Frontal cortex (tissue), 3 donors: ENCODE measurements at regions not wholly inside any gene's neighbourhood (a gene's known extent, or its start where the extent isn't known, plus 50 kb on each side); places are given as distances from the start of the nearest gene placed in this dataset.
"Not testable (repeated sequence)": the region's sequence is repeated elsewhere in the genome, so short reads cannot be mapped to it uniquely, and the experiment has no call there.

ENCODE experiments used
- DNase-seq, 2 donors: peaks; one replicate each; pipeline ENCODE4 v3.0.0; 2012; ENCODE audit warnings: low spot score in 2 of 2
- FAIRE-seq: peaks from 2 replicates; lab custom pipeline; 2012; peaks lifted over from hg19 to GRCh38; lab: Jason Lieb, UNC
- donor health status: control.
- donor health status: control.
- donor health status: control.

DNA sequence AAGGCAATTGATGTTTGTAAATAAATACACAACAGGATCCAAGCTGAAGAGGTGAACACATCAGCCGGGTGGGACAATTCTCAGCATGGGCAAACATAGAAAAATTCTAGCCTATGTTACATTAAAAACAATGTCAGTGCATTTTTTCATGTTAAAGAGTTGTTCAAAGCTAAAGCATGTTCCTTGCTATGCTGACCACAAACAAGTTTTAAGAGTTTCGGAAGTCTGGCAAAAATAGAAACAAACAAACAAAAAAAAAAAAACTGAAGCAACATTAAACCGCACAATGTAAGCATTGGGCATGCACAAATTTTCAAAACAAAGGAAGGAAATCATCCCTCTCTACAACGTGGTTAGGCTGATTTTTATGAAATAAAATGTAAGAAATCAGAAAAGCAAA lies 185.8 kb downstream of the FOXD4L6 start:
- DNase-seq, FAIRE-seq: not testable (repeated sequence)

DNA sequence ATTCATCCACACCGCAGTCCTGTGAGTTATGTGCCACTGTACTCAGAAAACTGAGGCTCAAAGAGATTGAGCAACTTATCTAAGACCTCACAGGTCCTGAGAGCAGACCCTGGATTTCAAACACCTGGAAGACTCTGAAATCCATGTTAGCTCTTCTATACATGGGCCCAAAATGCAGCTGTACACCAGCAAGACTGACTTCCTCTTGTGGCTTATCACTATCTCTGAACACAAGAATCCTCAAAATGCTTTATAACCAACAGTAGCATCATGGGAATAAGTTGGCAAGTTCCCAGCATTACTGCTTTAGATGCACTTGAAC lies 188.6 kb downstream of the FOXD4L6 start:
- FAIRE-seq, DNase-seq: not testable (repeated sequence)

DNA sequence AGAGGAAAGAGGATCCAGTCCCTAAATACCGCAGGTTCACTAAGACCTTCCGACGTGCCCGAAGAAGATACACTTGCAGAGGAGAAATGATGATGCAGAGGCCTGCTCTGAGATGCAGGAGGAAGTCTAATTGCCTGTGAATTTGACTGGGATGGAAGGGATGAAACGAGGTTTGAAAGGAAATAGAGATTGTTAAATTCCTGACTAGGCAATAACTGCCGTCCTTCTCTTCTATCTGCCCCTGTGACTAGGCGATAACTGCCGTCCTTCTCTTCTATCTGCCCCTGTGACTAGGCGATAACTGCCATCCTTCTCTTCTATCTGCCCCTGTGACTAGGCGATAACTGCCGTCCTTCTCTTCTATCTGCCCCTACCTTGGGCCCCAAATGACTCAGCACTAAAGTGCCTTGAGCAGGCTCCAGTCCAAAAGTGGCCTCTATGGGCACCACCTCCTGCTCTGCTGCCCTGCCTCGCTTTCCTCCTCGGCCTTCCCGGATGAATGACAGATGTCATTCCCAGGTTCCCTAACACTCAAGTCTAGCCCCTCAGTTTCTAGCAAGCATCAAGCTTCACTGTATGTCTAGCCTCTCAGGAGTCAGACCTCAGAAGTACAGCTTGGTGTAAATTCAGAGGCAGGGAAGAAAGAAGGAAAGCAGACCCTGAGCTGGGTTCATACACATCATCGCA lies 189.1 kb downstream of the FOXD4L6 start:
- not testable (repeated sequence) for DNase-seq, FAIRE-seq

DNA sequence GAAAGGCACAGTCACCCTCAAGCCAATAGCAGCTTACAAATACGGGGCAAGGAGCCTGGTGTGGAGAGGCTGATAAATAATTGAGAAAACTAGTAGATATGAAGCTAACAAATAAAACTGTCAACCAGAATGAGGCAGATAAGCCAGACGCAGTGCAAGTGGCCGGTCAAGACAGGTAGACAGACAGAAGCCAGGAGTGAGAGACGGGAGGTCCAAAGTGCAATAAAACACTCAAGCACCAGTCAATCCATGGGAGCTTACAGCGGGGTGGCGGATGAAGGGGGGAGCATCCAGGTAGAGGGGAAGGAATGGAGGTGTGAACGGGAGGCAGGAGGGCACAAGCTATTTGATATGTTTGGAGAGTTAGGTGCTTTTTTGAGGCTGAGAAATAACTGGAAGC lies 193.1 kb downstream of the FOXD4L6 start:
- DNase-seq = no peak
- FAIRE-seq = no peak

DNA sequence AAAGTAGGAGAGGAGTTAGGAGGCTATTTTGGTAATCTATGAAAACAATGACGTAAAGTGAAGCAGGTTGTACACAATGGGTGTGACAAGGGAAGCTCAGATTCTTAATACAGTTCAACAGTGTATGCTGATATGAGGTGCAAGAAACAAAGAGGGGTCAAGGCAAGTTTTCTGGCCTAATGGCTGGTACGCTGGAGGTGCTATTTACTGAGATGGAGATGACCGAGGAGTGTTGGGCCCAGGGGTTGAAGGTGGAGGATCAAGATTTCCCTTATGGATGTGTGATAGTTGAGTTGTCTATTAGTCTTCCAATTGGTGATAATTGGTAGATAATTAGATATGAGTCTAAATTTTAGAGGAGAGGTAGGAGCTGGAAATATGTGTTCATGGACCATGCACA lies 194.0 kb downstream of the FOXD4L6 start:
- not testable (repeated sequence) for DNase-seq, FAIRE-seq

DNA sequence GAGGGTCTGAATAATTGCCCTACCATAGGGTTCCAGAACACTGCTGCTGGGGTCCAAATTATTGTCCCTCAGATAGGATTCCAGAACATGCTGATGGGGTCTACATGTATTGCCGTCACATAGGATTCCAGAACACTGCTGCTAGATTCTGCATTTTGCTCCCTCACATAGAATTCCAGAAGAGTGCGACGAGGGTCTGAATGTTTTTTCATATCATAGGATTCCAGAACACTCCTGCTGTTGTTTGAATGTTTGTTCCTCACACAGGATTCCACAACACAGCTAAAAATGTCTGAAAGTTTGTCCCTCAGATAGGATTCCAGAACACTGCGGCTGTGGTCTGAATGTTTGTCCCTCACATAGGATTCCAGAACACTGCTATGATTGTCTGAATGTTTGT lies 198.1 kb downstream of the FOXD4L6 start:
- FAIRE-seq, DNase-seq: not testable (repeated sequence)

DNA sequence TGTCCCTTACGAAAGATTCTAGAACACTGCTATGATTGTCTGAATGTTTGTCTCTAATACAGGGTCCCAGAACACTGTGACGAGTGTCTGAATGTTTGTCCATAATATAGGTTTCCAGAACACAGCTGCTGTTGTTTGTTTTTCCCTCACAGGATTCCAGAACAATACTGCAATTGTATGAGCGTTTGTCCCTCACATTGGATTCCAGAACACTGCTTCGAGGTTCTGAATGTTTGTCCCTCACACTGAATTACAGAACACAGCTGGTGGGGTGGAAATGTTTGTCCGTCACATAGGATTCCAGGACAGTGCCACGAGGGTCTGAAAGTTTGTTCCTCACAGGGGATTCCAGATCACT lies 199.0 kb downstream of the FOXD4L6 start:
- not testable (repeated sequence) for DNase-seq, FAIRE-seq

DNA sequence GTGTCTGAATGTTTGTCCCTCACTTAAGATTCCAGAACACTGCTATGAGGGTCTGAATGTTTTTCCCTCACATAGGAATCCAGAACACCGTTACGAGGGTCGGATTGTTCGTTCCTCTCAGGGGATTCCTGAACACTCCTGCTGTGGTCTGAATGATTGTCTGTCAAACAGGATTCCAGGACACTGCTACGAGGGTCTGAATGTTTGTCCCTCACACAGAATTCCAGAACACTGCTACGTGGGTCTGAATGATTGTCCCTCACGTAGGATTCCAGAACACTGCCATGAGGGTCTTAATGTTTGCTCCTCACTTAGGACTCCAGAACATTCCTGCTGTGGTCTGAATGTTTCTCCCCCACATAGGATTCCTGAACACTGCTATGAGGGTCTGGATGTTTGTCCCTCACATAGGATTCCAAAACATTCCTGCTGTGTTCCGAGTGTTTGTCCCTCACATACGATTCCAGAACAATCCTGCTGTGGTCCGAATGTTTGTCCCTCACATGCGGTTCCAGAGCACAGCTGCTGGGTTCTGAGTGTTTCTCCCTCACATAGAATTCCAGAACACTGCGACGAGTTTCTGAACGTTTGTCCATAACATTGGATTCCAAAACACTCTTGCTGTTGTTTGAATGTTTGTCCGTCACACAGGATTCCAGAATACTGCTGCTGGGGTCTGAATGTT lies 199.5 kb downstream of the FOXD4L6 start:
- no peak for FAIRE-seq

DNA sequence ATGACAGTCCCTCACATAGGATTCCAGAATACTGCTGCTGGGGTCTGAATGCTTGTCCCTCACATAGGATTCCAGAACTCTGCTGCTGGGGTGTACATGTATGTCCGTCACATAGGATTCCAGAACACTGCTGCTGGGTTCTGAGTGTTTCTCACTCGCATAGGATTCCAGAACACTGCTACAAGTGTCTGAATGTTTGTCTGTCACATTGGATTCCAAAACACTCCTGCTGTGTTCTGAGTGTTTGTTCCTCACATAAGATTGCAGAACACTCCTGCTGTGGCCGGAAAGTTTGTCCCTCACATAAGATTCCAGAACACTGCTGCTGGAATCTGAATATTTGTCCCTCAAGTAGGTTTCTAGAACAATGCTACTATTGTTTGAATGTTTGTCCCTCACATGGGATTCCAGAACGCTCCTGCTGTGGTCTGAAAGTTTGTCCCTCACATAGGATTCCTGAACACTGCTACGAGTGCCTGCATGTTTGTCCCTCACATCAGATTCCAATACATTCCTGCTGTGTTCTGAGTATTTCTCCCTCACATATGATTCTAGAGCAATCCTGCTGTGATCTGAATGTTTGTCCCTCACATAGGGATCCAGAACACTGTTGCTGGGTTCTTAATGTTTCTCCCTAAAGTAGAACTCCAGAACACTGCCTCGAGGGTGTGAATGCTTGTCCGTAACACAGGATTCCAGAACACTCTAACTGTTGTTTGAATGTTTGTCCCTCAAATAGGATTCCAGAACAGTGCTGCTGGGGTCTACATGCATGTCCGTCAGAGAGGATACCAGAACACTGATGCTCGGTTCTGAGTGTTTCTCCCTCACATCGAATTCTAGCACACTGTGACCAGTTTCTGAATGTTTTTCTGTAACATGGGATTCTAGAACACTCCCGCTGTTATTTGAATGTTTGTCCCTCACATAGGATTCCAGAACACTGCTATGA lies 200.4 kb downstream of the FOXD4L6 start:
- no peak for FAIRE-seq
- DNase-seq = no peak

More for the DNA sequence above, 199.5 kb downstream of the FOXD4L6 start:
- no peak for DNase-seq

DNA sequence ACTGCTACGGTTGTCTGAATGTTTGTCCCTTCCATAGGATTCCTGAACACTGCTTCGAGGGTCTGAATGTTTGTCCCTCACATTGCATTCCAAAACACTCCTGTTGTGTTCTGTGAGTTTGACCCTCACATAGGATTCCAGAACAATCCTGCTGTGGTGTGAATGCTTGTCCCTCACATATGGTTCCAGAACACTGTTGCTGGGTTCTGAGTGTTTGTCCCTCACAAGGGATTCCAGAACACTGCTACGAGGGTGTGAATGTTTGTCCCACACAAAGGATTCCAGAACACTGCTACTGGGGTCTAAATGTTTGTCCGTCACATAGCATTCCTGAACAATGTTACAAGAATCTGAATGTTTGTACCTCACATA lies 201.2 kb downstream of the FOXD4L6 start:
- DNase-seq (no peak), FAIRE-seq (no peak)

DNA sequence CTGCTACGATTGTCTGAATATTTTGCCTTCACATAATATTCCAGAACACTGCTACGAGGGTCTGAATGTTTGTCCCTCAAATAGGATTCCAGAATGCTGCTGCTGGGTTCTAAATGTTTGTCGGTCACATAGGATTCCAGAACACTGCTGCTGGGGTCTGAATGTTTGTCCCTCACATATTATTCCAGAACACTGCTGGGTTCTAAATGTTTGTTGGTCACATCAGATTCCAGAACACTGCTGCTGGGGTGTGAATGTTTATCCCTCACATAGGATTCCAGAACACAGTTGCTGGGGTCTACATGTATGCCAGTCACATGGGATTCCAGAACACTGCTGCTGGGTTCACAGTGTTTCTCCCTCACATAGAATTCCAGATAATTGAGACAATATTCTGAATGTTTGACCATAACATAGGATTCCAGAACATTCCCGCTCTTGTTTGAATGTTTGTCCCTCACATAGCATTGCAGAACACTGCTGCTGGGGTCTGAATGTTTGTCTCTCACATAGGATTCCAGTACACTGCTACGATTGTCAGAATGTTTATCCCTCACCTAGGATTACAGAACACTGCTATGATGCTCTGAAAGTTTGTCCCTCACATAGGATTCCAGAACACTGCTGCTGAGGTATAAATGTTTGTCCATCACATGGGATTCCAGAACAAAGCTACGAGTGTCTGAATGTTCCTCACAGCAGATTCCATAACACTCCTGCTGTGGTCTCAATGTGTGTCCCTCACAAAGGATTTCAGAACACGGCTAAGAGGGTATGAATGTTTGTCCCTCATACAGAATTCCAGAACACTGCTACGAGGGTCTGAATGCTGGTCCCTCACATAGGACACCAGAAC lies 201.8 kb downstream of the FOXD4L6 start:
- FAIRE-seq (no peak), DNase-seq (no peak)

DNA sequence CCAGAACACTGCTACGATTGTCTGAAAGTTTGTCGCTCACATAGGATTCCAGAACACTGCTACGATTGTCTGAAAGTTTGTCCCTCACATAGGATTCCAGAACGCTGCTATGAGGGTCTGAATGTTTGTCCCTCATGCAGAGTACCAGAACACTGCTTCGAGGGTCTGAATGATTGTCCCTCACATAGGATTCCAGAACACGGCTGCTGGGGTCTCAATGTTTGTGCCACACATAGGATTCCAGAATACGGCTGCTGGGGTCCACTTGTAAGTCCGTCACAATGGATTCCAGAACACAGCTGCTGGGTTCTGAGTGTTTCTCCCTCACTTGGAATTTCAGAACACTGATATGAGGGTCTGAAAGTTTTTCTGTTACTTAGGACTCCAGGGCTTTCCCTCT lies 203.3 kb downstream of the FOXD4L6 start:
- DNase-seq (no peak), FAIRE-seq (no peak)

DNA sequence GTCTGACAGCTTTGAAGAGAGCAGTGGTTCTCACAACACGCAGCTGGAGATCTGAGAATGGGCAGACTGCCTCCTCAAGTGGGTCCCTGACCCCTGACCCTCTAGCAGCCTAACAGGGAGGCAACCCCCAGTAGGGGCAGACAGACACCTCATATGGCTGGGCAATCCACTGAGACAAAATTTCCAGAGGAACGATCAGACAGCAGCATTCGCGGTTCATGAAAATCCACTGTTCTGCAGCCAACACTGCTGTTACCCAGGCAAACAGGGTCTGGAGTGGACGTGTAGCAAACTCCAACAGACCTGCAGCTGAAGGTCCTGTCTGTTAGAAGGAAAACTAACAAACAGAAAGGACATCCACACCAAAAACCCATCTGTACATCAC lies 212.1 kb downstream of the FOXD4L6 start:
- not testable (repeated sequence) for FAIRE-seq, DNase-seq

DNA sequence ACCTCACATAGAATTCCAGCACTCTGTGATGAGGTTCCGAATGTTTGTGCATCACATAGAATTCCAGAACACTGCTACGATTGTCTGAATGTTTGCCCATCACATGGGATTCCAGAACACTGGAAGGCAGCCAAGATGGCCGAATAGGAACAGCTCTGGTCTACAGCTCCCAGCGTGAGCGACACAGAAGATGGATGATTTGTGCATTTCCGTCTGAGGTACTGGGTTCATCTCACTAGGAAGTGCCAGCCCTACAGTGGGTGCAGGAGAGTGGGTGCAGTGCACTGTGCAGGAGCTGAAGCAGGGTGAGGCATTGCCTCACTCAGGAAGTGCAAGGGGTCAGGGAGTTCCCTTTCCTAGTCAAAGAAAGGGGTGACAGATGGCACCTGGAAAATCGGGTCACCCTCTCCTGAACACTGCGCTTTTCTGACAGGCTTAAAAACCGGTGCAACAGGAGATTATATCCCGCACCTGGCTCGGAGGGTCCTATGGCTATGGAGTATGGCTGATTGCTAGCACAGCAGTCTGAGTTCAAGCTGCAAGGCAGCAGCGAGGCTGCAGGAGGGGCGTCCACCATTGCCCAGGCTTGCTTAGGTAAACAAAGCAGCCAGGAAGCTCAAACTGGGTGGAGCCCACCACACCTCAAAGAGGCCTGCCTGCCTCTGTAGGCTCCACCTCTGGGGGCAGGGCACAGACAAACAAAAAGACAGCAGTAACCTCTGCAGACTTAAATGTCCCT lies 212.7 kb downstream of the FOXD4L6 start:
- not testable (repeated sequence) for FAIRE-seq, DNase-seq

DNA sequence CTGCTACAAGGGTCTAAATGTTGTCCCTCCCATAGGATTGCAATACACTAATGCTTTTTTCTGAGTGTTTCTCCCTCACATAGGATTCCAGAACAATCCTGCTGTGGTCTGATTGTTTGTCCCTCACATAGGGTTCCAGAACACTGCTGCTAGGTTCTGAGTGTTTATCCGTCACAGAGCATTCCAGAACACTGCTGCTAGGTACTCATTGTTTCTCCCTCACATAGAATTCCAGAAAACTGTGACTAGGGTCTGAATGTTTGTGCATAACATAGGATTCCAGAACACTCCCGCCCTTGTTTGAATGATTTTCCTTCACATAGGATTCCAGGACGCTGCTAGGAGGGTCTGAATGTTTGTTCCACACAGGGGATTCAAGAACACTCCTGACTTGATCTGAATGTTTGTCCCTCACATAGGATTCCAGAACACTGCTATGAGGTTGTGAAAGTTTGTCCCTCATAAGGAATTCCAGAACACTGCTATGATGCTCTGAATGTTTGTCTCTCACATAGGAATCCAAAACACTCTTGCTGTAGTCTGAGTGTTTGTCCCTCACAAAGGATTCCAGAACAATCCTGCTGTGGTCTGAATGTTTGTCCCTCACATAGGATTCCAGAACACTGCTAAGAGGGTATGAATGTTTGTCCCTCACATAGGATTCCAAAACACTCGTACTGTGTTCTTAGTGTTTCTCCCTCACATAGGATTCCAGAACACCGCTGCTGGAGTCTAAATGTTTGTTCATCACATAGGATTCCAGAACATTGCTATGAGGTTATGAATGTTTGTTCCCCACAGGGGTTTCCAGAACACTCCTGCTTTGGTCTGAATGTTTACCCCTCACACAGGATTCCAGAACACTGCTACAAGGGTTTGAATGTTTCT lies 213.5 kb downstream of the FOXD4L6 start:
- FAIRE-seq = no peak
- DNase-seq = no peak

DNA sequence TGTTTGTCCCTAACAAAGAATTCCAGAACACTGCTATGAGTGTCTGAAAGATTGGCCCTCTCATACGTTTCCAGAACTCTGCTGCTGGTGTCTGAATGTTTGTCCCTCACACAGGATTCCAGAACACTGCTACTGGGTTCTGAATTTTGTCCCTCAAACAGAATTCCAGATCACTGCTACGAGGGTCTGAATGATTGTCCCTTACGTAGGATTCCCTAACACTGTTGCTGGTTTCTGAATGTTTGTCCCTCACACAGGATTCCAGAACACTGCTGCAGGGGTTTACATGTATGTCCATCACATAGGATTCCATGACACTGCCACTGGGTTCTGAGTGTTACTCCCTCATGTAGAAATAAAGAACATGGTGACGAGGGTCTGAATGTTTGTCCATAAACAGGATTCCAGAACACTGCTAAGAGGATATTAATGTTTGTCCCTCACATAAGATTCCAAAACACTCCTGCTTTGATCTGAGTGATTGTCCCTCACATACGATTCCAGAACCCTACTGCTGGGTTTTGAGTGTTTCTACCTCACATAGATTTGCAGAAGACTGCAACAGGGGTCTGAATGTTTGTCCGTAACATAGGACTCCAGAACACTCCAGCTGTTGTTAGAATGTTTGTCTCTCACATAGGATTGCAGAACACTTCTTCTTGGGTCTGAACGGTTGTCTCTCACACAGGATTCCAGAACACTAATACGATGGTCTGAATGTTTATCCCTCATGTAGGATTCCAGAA lies 214.4 kb downstream of the FOXD4L6 start:
- FAIRE-seq = no peak
- no peak for DNase-seq

DNA sequence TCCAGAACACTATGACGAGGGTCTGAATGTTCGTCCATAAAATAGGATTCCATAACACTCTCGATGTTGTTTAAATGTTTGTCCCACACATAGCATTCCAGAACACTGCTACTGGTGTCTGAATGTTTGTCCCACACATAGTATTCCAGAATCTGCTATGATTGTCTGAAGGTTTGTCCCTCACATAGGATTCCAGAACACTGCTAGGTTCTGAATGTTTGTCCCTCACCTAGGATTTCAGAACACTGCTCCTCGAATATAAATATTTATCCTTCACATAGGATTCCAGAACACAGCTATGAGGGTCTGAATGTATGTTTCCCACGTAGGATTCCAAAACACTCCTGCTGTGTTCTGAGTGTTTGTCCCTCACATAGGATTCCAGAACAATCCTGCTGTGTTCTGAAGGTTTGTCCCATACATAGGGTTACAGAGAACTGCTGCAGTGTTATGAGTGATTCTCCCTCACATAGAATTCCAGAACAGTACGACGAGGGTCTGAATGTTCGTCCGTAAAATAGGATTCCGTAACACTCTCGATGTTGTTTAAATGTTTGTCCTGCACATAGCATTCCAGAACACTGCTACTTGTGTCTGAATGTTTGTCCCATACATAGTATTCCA lies 215.3 kb downstream of the FOXD4L6 start:
- FAIRE-seq (no peak), DNase-seq (no peak)
